HepG2 (cell line): ENCODE measurements at regions not wholly inside any gene's neighbourhood (a gene's known extent, or its start where the extent isn't known, plus 50 kb on each side); places are given as distances from the start of the nearest gene placed in this dataset.

ENCODE experiments used
- EEA1 ChIP-seq: sonication (generic); formaldehyde crosslinking; IDR thresholded peaks from 2 replicates; pipeline ENCODE4 v1.5.1; 2020; ENCODE audit warnings: mild to moderate bottlenecking, missing genetic modification reagents, borderline replicate concordance
- HHEX ChIP-seq: IDR thresholded peaks from 2 replicates; pipeline ENCODE4 v1.6.1; 2016; ENCODE audit warnings: control low read depth
- MXI1 ChIP-seq: IDR thresholded peaks from 3 replicates; pipeline ENCODE4 v1.6.1; 2012; ENCODE audit warnings: low read depth, low read length, inconsistent platforms, borderline replicate concordance
- NFE2 ChIP-seq: sonication (generic); formaldehyde crosslinking; IDR thresholded peaks from 2 replicates; pipeline ENCODE4 v1.4.0; 2020; ENCODE audit warnings: missing genetic modification reagents
- PHF20 ChIP-seq: sonication (generic); formaldehyde crosslinking; IDR thresholded peaks from 2 replicates; pipeline ENCODE4 v1.5.0; 2020; ENCODE audit warnings: mild to moderate bottlenecking, missing genetic modification reagents
- RFXAP ChIP-seq: sonication (generic); formaldehyde crosslinking; IDR thresholded peaks from 2 replicates; pipeline ENCODE4 v1.4.0; 2020; ENCODE audit warnings: missing genetic modification reagents, borderline replicate concordance
- SMC3 ChIP-seq: IDR thresholded peaks from 2 replicates; pipeline ENCODE4 v1.6.1; 2011; ENCODE audit warnings: low read length, improper control_type of control experiment
- ZFX ChIP-seq: sonication (generic); formaldehyde crosslinking; IDR thresholded peaks from 2 replicates; pipeline ENCODE4 v1.4.0; 2020; ENCODE audit warnings: mild to moderate bottlenecking, low read depth, missing genetic modification reagents, moderate library complexity
- TF ChIP-seq, protein P1 (sequence below): sonication (generic); formaldehyde crosslinking; IDR thresholded peaks from 2 replicates; pipeline ENCODE4 v1.4.0; 2020; ENCODE audit warnings: missing genetic modification reagents

DNA sequence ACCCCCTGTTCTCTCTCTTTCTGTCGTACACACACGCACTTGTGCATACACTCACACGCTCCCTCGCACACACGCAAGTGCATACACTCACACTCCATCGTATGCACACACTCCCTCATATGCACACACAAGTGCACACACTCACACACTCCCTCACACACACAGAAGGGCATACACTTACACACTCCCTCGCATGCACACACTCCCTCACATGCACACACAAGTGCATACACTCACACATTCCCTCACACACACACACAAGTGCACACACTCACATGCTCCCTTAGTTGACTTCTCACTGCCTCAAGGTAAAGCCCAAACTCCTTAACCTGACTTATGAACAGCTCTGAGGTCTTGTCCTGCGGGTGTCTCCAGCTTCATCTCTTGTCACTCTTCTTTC, 78.7 kb downstream of the NOG start:
- TF ChIP-seq PHF20 (CRISPR knock-in tag) (no peak), RFXAP (CRISPR knock-in tag) (no peak), ZFX (CRISPR knock-in tag) (no peak), SMC3 (no peak), EEA1 (CRISPR knock-in tag) (no peak), MXI1 (no peak), NFE2 (CRISPR knock-in tag) (no peak), HHEX (CRISPR knock-in tag) (no peak)
- TF ChIP-seq, protein P1, sequence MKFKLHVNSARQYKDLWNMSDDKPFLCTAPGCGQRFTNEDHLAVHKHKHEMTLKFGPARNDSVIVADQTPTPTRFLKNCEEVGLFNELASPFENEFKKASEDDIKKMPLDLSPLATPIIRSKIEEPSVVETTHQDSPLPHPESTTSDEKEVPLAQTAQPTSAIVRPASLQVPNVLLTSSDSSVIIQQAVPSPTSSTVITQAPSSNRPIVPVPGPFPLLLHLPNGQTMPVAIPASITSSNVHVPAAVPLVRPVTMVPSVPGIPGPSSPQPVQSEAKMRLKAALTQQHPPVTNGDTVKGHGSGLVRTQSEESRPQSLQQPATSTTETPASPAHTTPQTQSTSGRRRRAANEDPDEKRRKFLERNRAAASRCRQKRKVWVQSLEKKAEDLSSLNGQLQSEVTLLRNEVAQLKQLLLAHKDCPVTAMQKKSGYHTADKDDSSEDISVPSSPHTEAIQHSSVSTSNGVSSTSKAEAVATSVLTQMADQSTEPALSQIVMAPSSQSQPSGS (CRISPR knock-in tag), result no peak
